Endothelial cell of umbilical vein (primary cell): ENCODE measurements at regions not wholly inside any gene's neighbourhood (a gene's known extent, or its start where the extent isn't known, plus 50 kb on each side); places are given as distances from the start of the nearest gene placed in this dataset.

ENCODE experiments used
- BruUV-seq: library from RNA; stranded (reverse); fragments of 400-500 nt; replicated peaks from 2 replicates; lab custom pipeline; 2021; lab: Mats Ljungman, UMichigan
- CTCF ChIA-PET: fragments of 300-600, 350-600 bp; sonication (Branson Sonifier 250); formaldehyde crosslinking; loops from one replicate; lab custom pipeline; 2021; ENCODE audit warnings: antibody characterized with exemption, inconsistent platforms; lab: Charles Lee
- POLR2A ChIA-PET: fragments of 300-600, 350-600 bp; sonication (Branson Sonifier 250); formaldehyde crosslinking; loops from one replicate; lab custom pipeline; 2021; ENCODE audit warnings: antibody characterized with exemption, inconsistent platforms; lab: Charles Lee
- DNase-seq: peaks from one replicate; pipeline ENCODE4 v3.0.0-alpha.2; 2011; ENCODE audit warnings: low read depth, low spot score
- FAIRE-seq: peaks from 2 replicates; lab custom pipeline; 2011; peaks lifted over from hg19 to GRCh38; lab: Jason Lieb, UNC
- H2AFZ ChIP-seq: 2 replicates; pipeline ENCODE4 v1.6.0; 2012; ENCODE audit warnings: low read depth, low read length, control low read depth, inconsistent platforms
- H3K27ac ChIP-seq: 2 replicates; pipeline ENCODE4 v1.5.1; 2011; ENCODE audit warnings: low read depth, mild to moderate bottlenecking, control low read depth, low read length, moderate library complexity; ENCODE audit not compliant: insufficient read depth
- H3K27me3 ChIP-seq, 2 experiments: 2 replicates each; pipeline versions ENCODE4 v1.6.0 to v1.6.1; 2011; ENCODE audit warnings: low read length in 2 of 2, mixed read lengths in 1 of 2; ENCODE audit not compliant: control insufficient read depth in 2 of 2, insufficient read depth in 2 of 2
- H3K36me3 ChIP-seq, 2 experiments: 2 replicates in 1 of 2; 3 replicates in 1 of 2; pipeline ENCODE4 v1.5.1; 2011; ENCODE audit warnings: low read length in 2 of 2, mild to moderate bottlenecking in 1 of 2, moderate library complexity in 1 of 2; ENCODE audit not compliant: control insufficient read depth in 2 of 2, insufficient read depth in 2 of 2; ENCODE audit errors: extremely low read depth in 1 of 2
- H3K4me1 ChIP-seq: 3 replicates; pipeline ENCODE4 v1.5.1; 2011; ENCODE audit warnings: mild to moderate bottlenecking, low read length; ENCODE audit not compliant: control insufficient read depth, insufficient read depth; ENCODE audit errors: extremely low read depth
- H3K4me2 ChIP-seq: 2 replicates; pipeline ENCODE4 v1.6.1; 2011; ENCODE audit warnings: low read length, control low read depth, mixed read lengths; ENCODE audit not compliant: insufficient read depth
- H3K4me3 ChIP-seq, 3 experiments: fragments of 200-600 bp in 1 of 3; sonication (generic), shearing (Covaris generic) in 1 of 3; replicated peaks in 1 of 3; 2 replicates each; pipeline ENCODE4 v1.5.1; 2011 to 2016; ENCODE audit warnings: control low read depth in 3 of 3, low read length in 3 of 3, mild to moderate bottlenecking in 2 of 3, inconsistent platforms in 1 of 3, low read depth in 1 of 3, moderate library complexity in 1 of 3; ENCODE audit not compliant: insufficient read depth in 1 of 3
- H3K79me2 ChIP-seq: 2 replicates; pipeline ENCODE4 v1.6.0; 2012; ENCODE audit warnings: low read length, inconsistent platforms; ENCODE audit not compliant: control insufficient read depth, insufficient read depth
- H3K9ac ChIP-seq: replicated peaks from 2 replicates; pipeline ENCODE3; 2011; ENCODE audit warnings: low read length, control low read depth; ENCODE audit not compliant: insufficient read depth; ENCODE audit errors: extremely low read depth
- H3K9me1 ChIP-seq: replicated peaks from 3 replicates; pipeline ENCODE4 v1.6.0; 2011; ENCODE audit warnings: mild to moderate bottlenecking, low read length; ENCODE audit not compliant: control insufficient read depth, insufficient read depth; ENCODE audit errors: extremely low read depth
- H3K9me3 ChIP-seq: replicated peaks from 2 replicates; pipeline ENCODE4 v1.5.1; 2012; ENCODE audit warnings: low read length, inconsistent platforms; ENCODE audit not compliant: control insufficient read depth, insufficient read depth
- H4K20me1 ChIP-seq: replicated peaks from 2 replicates; pipeline ENCODE3; 2011; ENCODE audit warnings: mild to moderate bottlenecking, low read length; ENCODE audit not compliant: control insufficient read depth, insufficient read depth; ENCODE audit errors: extremely low read depth
- EZH2 ChIP-seq: IDR thresholded peaks from 2 replicates; pipeline ENCODE4 v1.6.1; 2012; ENCODE audit warnings: borderline replicate concordance, low read depth, mild to moderate bottlenecking, moderate library complexity, low read length, inconsistent platforms; ENCODE audit not compliant: severe bottlenecking
- FOS ChIP-seq: IDR thresholded peaks from 2 replicates; pipeline ENCODE4 v1.6.1; 2011; ENCODE audit warnings: mild to moderate bottlenecking, low read length, moderate library complexity, borderline replicate concordance; ENCODE audit not compliant: insufficient read depth
- GATA2 ChIP-seq: IDR thresholded peaks from 2 replicates; pipeline ENCODE4 v1.7.0; 2011; ENCODE audit warnings: low read depth, mild to moderate bottlenecking, moderate library complexity, mixed read lengths, low read length; ENCODE audit not compliant: insufficient read length, insufficient read depth
- JUN ChIP-seq: IDR thresholded peaks from 2 replicates; pipeline ENCODE4 v1.6.1; 2011; ENCODE audit warnings: borderline replicate concordance, low read depth; ENCODE audit not compliant: insufficient read length, insufficient read depth
- MYC ChIP-seq: IDR thresholded peaks from one replicate; pipeline ENCODE4 v1.6.1; 2011; ENCODE audit warnings: mild to moderate bottlenecking, low read depth, low read length
- POLR2A ChIP-seq: IDR thresholded peaks from 2 replicates; pipeline ENCODE4 v1.6.1; 2012; ENCODE audit warnings: low read depth, mild to moderate bottlenecking, control low read depth, low read length
- POLR2AphosphoS5 ChIP-seq: IDR thresholded peaks from 2 replicates; pipeline ENCODE4 v1.6.1; 2012; ENCODE audit warnings: low read depth, mild to moderate bottlenecking, control low read depth, low read length, moderate library complexity; ENCODE audit not compliant: insufficient read depth
- dilution Hi-C: fragments of 300-500 bp; cut with MboI; formaldehyde crosslinking; loops from one replicate; pipeline ENCODE4 v1.15.0; 2019; ENCODE audit warnings: low sequenced_read_pairs; ENCODE audit not compliant: extremely low pct_ligation_motif_present
- intact Hi-C: fragments of 100-400 bp; cut with micrococcal nuclease; formaldehyde crosslinking; loops from one replicate; pipeline ENCODE4 v1.10.0; 2022
- TF ChIP-seq, protein P1 (sequence below): IDR thresholded peaks from 2 replicates; pipeline ENCODE4 v1.6.1; 2011; ENCODE audit not compliant: insufficient read depth, insufficient read length
- TF ChIP-seq, protein P2 (sequence below), 2 donors: IDR thresholded peaks; 1 replicate in 1 of 2; 2 replicates in 1 of 2; pipeline ENCODE4 v1.5.1; 2011; ENCODE audit warnings: low read length in 2 of 2, mild to moderate bottlenecking in 2 of 2, moderate library complexity in 2 of 2, control low read depth in 1 of 2, inconsistent platforms in 1 of 2, low read depth in 1 of 2; ENCODE audit not compliant: insufficient read depth in 1 of 2; ENCODE audit errors: extremely low read depth in 1 of 2

DNA sequence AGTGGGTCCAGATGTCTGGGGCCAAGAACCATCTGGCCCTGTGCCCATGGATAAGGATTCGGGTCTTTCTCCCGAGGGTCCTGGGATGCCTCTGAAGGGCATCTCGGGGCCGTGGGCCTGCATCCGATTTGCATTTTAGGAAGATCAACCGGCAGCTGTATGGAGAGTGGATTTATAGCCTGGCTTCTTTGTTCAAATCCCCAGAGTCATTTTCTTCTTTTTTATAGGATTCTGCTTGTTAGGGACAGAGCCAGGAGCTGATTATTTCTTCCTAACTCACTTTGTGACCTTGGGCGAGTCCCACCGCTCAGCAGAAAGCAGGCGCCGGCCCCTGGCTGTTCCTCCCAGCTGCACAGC lies 52.9 kb upstream of the APCDD1L start:
- H3K36me3 ChIP-seq: no peaks in the 10 kb centered on the region
- no peak overlapping the region for H3K4me3 ChIP-seq
- BruUV-seq: no TSS peak
- H3K4me2 ChIP-seq: no peak overlapping the region
- dilution Hi-C loops (no loop called here), intact Hi-C loops (no loop called here)
- no peak for FAIRE-seq
- H3K27me3 ChIP-seq: peaks cover 0 to 1% of the 10 kb centered on the region in 2 experiments
- ChIA-PET POLR2A (no interaction called here), CTCF (interaction anchor here (0.6 to 1.3 kb wide), 3 partner anchors 10 to 80 kb away, joined by 3 read pairs; no protein-coding TSS in a partner anchor)
- H3K9me1 ChIP-seq: no peaks in the 10 kb centered on the region
- H3K9ac ChIP-seq: no peak overlapping the region
- no peaks in the 10 kb centered on the region for H4K20me1 ChIP-seq
- H2AFZ ChIP-seq: no peak overlapping the region
- no peak for DNase-seq
- H3K4me1 ChIP-seq: no peaks in the 10 kb centered on the region
- H3K79me2 ChIP-seq: no peaks in the 10 kb centered on the region
- H3K27ac ChIP-seq: no peak overlapping the region
- TF ChIP-seq JUN (no peak), POLR2A (no peak), POLR2AphosphoS5 (no peak)
- TF ChIP-seq, protein P1, sequence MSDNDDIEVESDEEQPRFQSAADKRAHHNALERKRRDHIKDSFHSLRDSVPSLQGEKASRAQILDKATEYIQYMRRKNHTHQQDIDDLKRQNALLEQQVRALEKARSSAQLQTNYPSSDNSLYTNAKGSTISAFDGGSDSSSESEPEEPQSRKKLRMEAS: no peak
- TF ChIP-seq, protein P2, sequence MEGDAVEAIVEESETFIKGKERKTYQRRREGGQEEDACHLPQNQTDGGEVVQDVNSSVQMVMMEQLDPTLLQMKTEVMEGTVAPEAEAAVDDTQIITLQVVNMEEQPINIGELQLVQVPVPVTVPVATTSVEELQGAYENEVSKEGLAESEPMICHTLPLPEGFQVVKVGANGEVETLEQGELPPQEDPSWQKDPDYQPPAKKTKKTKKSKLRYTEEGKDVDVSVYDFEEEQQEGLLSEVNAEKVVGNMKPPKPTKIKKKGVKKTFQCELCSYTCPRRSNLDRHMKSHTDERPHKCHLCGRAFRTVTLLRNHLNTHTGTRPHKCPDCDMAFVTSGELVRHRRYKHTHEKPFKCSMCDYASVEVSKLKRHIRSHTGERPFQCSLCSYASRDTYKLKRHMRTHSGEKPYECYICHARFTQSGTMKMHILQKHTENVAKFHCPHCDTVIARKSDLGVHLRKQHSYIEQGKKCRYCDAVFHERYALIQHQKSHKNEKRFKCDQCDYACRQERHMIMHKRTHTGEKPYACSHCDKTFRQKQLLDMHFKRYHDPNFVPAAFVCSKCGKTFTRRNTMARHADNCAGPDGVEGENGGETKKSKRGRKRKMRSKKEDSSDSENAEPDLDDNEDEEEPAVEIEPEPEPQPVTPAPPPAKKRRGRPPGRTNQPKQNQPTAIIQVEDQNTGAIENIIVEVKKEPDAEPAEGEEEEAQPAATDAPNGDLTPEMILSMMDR (IDR thresholded peaks at IDR 0.05; ENCODE audit: extremely low read depth in 1 of 2, insufficient read depth in 1 of 2, low read depth in 1 of 2, low read length in 2 of 2): no peak
- no peaks in the 10 kb centered on the region for H3K9me3 ChIP-seq

DNA sequence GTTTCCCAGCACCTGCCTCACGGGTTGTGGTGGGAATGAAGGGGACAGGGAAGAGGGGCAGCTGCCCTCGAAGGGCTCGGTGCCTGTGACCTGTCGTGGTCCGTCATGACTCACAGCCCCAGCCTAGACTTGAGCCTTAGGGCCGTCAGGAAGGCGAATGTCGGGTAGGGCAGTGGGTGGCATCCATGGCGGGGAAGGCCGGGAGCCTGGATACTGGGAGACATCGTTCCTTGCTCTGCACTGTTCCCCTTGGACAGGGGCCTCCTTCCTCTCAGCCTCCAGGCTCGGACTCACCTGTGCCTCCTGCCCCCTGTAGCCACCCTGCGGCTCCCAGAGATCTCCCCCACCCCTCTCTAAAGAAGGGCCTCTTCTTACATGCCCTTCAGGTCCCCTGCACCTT lies 52.2 kb upstream of the APCDD1L start:
- dilution Hi-C loops (no loop called here), intact Hi-C loops (no loop called here)
- no peak for DNase-seq
- H4K20me1 ChIP-seq: no peaks in the 10 kb centered on the region
- H3K4me3 ChIP-seq: no peak overlapping the region
- no peaks in the 10 kb centered on the region for H3K36me3 ChIP-seq
- H3K27ac ChIP-seq: no peak overlapping the region
- ChIA-PET POLR2A (interaction anchor here (0.9 kb wide), 1 partner anchor 77 kb away, joined by 3 read pairs; no protein-coding TSS in a partner anchor), CTCF (no interaction called here)
- no peak for FAIRE-seq
- TF ChIP-seq JUN: no peak
- TF ChIP-seq POLR2A: no peak
- no peak for TF ChIP-seq MYC
- TF ChIP-seq, protein P2 (IDR thresholded peaks at IDR 0.05; ENCODE audit: extremely low read depth in 1 of 2, insufficient read depth in 1 of 2, low read depth in 1 of 2, low read length in 2 of 2): no peak
- TF ChIP-seq GATA2: no peak
- no peak for TF ChIP-seq FOS
- TF ChIP-seq EZH2: no peak
- TF ChIP-seq, protein P1: no peak
- TF ChIP-seq POLR2AphosphoS5: no peak
- no peak overlapping the region for H3K9ac ChIP-seq
- H3K9me1 ChIP-seq: no peaks in the 10 kb centered on the region
- no peaks in the 10 kb centered on the region for H3K4me1 ChIP-seq
- H3K9me3 ChIP-seq: no peaks in the 10 kb centered on the region
- H3K79me2 ChIP-seq: no peaks in the 10 kb centered on the region
- peaks cover 0 to 1% of the 10 kb centered on the region in 2 experiments for H3K27me3 ChIP-seq
- H3K4me2 ChIP-seq: no peak overlapping the region
- no peak overlapping the region for H2AFZ ChIP-seq
- BruUV-seq: no TSS peak
